Caco-2 (cell line): ENCODE measurements at regions not wholly inside any gene's neighbourhood (a gene's known extent, or its start where the extent isn't known, plus 50 kb on each side); places are given as distances from the start of the nearest gene placed in this dataset.

Experiments used
- BruUV-seq: library from RNA; stranded (reverse); fragments of 400-500 nt; replicated peaks from 2 replicates; lab custom pipeline; 2021; lab: Mats Ljungman, UMichigan
- CTCF ChIA-PET: fragments of 300-600 bp; sonication (Branson Sonifier 250); formaldehyde crosslinking; loops from one replicate; lab custom pipeline; 2022; ENCODE audit warnings: antibody characterized with exemption; lab: Charles Lee
- POLR2A ChIA-PET: fragments of 300-600 bp; sonication (Branson Sonifier 250); formaldehyde crosslinking; loops from one replicate; lab custom pipeline; 2022; ENCODE audit warnings: antibody characterized with exemption; lab: Charles Lee
- DNase-seq, 2 experiments: peaks; one replicate each; pipeline versions ENCODE4 v3.0.0 to v3.0.0-alpha.2; 2020 to 2022
- H3K27me3 ChIP-seq: replicated peaks from 2 replicates; pipeline ENCODE4 v1.6.0; 2011; ENCODE audit warnings: low read length; ENCODE audit not compliant: control insufficient read depth, insufficient read depth
- H3K36me3 ChIP-seq: 2 replicates; pipeline ENCODE4 v1.5.1; 2011; ENCODE audit warnings: low read length; ENCODE audit not compliant: control insufficient read depth, insufficient read depth
- H3K4me1 ChIP-seq: fragments of 250-450 bp; sonication (Bioruptor Pico); 2 replicates; pipeline ENCODE4 v1.5.1; 2020; ENCODE audit warnings: mild to moderate bottlenecking
- H3K4me3 ChIP-seq: 2 replicates; pipeline ENCODE4 v1.5.1; 2011; ENCODE audit warnings: low read depth, mild to moderate bottlenecking, control low read depth, low read length
- H3K9me3 ChIP-seq: fragments of 250-450 bp; sonication (Bioruptor Pico); 2 replicates; pipeline ENCODE4 v1.5.1; 2020; ENCODE audit warnings: mild to moderate bottlenecking, moderate library complexity
- H3K27ac Mint-ChIP-seq: one replicate; pipeline ENCODE4 v1.8.0; 2022; ENCODE audit warnings: mixed read lengths; ENCODE audit not compliant: unreplicated experiment
- H3K27me3 Mint-ChIP-seq: one replicate; pipeline ENCODE4 v1.8.0; 2022; ENCODE audit warnings: mixed read lengths; ENCODE audit not compliant: insufficient read depth, unreplicated experiment
- H3K36me3 Mint-ChIP-seq: one replicate; pipeline ENCODE4 v1.8.0; 2022; ENCODE audit warnings: mild to moderate bottlenecking, mixed read lengths; ENCODE audit not compliant: insufficient read depth, unreplicated experiment
- H3K4me1 Mint-ChIP-seq: one replicate; pipeline ENCODE4 v1.8.0; 2022; ENCODE audit warnings: low read depth, mixed read lengths; ENCODE audit not compliant: unreplicated experiment
- H3K4me3 Mint-ChIP-seq: one replicate; pipeline ENCODE4 v1.8.0; 2022; ENCODE audit warnings: mild to moderate bottlenecking, moderate library complexity, mixed read lengths; ENCODE audit not compliant: unreplicated experiment
- H3K9me3 Mint-ChIP-seq: one replicate; pipeline ENCODE4 v1.8.0; 2022; ENCODE audit warnings: mixed read lengths; ENCODE audit not compliant: unreplicated experiment
- intact Hi-C: fragments of 100-400 bp; cut with micrococcal nuclease; formaldehyde crosslinking; loops from one replicate; pipeline ENCODE4 v1.10.0; 2022; ENCODE audit not compliant: unreplicated experiment
- TF ChIP-seq, protein P1 (sequence below), 2 experiments: fragments of 200-600 bp in 1 of 2; IDR thresholded peaks; 1 replicate in 1 of 2; 2 replicates in 1 of 2; pipeline versions ENCODE4 v1.5.1 to v1.8.0; 2011 to 2022; ENCODE audit warnings: antibody characterized with exemption in 1 of 2, control low read depth in 1 of 2, inconsistent platforms in 1 of 2, low read depth in 1 of 2, low read length in 1 of 2, mild to moderate bottlenecking in 1 of 2, moderate library complexity in 1 of 2; ENCODE audit not compliant: insufficient read depth in 1 of 2, severe bottlenecking in 1 of 2, unreplicated experiment in 1 of 2

DNA sequence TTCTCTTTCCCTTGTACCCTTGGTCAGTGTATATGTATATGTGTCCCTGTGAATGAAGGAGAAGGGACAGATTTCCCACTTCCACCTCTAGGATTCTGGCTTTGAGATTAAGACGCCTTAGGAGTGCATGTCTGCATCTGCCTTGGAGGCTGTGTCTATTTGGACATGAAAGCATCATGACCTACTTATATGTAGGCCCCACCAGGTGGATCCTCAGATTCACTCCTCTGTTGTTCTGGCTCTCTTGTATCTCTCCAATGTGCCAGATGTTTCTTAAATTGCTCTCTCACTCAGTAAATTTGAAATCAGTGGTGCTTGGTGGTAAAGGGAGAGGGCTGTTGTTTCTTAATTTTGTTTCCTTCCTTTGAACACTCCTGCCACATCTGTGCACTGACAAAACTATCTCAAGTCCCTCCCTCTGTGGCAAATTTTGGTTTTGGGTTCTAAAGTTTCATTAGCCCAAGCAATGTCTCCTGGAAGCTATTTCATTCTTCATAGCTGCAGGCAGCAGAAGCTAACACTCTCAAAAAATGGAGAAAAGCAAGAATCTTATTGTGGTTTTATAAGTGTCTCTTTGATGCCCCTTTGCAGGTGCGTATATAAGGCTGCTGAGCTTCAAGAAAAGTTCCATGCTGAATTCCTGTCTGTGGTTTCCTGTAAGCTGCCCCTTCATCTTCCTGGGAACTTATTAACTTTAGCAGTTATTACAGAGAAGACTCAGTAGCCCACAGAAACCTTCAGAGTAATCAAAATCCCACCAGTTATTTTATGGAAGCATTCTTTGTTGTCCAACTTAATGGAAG is 179.7 kb upstream of the SETBP1 start:
- no peaks in the 10 kb centered on the region for H3K36me3 Mint-ChIP-seq
- no peaks in the 10 kb centered on the region for H3K9me3 ChIP-seq
- no peaks in the 10 kb centered on the region for H3K9me3 Mint-ChIP-seq
- no peak for DNase-seq
- no peaks in the 10 kb centered on the region for H3K27me3 ChIP-seq
- TF ChIP-seq, protein P1, sequence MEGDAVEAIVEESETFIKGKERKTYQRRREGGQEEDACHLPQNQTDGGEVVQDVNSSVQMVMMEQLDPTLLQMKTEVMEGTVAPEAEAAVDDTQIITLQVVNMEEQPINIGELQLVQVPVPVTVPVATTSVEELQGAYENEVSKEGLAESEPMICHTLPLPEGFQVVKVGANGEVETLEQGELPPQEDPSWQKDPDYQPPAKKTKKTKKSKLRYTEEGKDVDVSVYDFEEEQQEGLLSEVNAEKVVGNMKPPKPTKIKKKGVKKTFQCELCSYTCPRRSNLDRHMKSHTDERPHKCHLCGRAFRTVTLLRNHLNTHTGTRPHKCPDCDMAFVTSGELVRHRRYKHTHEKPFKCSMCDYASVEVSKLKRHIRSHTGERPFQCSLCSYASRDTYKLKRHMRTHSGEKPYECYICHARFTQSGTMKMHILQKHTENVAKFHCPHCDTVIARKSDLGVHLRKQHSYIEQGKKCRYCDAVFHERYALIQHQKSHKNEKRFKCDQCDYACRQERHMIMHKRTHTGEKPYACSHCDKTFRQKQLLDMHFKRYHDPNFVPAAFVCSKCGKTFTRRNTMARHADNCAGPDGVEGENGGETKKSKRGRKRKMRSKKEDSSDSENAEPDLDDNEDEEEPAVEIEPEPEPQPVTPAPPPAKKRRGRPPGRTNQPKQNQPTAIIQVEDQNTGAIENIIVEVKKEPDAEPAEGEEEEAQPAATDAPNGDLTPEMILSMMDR (IDR thresholded peaks at IDR 0.05; ENCODE audit: insufficient read depth in 1 of 2, low read depth in 1 of 2, low read length in 1 of 2, severe bottlenecking in 1 of 2, unreplicated experiment in 1 of 2) = no peak
- ChIA-PET POLR2A (no interaction called here), CTCF (no interaction called here)
- peaks cover 5% of the 10 kb centered on the region for H3K27me3 Mint-ChIP-seq
- H3K4me1 ChIP-seq = no peaks in the 10 kb centered on the region
- H3K4me1 Mint-ChIP-seq = no peaks in the 10 kb centered on the region
- BruUV-seq = no TSS peak
- H3K36me3 ChIP-seq = no peaks in the 10 kb centered on the region
- no peak overlapping the region for H3K4me3 Mint-ChIP-seq
- H3K4me3 ChIP-seq = no peak overlapping the region
- intact Hi-C loops = no loop called here
- no peak overlapping the region for H3K27ac Mint-ChIP-seq

DNA sequence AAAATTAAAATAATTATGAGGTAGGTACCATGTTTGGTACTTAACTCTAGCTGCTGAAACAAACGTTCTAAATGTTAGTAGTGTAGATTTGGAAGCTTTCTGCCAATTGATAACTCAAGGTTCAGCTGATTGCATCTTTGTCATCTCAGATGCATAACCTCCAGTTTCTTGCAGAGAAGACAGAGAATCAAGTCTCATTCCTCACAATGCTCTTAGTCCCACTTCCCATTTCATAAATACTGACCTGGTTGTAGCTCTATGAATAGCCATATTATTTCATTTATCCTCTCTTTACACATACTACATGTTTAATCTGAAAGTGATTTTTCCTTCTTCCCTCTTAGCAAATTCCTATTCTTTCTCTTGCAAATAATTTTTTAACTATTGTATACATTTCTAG is 178.5 kb upstream of the SETBP1 start:
- Mint-ChIP-seq H3K27ac (no peak overlapping the region), H3K9me3 (no peaks in the 10 kb centered on the region), H3K27me3 (peaks cover 5% of the 10 kb centered on the region), H3K4me3 (no peak overlapping the region), H3K4me1 (no peaks in the 10 kb centered on the region), H3K36me3 (no peaks in the 10 kb centered on the region)
- no peaks in the 10 kb centered on the region for H3K9me3 ChIP-seq
- ChIA-PET POLR2A (no interaction called here), CTCF (no interaction called here)
- no peak for DNase-seq
- TF ChIP-seq, protein P1 (IDR thresholded peaks at IDR 0.05; ENCODE audit: insufficient read depth in 1 of 2, low read depth in 1 of 2, low read length in 1 of 2, severe bottlenecking in 1 of 2, unreplicated experiment in 1 of 2) = no peak
- intact Hi-C loops = no loop called here
- no peaks in the 10 kb centered on the region for H3K27me3 ChIP-seq
- no peaks in the 10 kb centered on the region for H3K36me3 ChIP-seq
- no peak overlapping the region for H3K4me3 ChIP-seq
- no peaks in the 10 kb centered on the region for H3K4me1 ChIP-seq
- BruUV-seq = no TSS peak

DNA sequence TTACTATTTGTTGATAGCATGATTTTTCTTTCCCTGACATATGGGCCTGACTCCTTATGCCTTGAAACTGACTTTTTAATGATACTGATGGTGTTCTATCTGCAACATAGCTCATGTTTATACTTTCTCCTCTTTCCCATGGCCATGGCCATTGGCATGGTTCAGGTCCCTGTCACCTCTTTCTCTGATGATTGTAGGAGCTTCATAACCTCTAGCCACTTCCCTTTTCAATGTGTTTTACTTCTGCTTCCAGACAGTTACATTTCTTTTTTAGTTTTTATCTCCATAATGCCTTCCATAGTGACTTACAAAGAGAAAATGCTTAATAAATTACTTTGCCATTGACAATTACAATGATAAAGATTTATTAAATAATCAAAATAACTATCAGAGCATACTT is 177.9 kb upstream of the SETBP1 start:
- TF ChIP-seq, protein P1 (IDR thresholded peaks at IDR 0.05; ENCODE audit: insufficient read depth in 1 of 2, low read depth in 1 of 2, low read length in 1 of 2, severe bottlenecking in 1 of 2, unreplicated experiment in 1 of 2) = no peak
- intact Hi-C loops = no loop called here
- BruUV-seq = no TSS peak
- no peaks in the 10 kb centered on the region for H3K36me3 Mint-ChIP-seq
- DNase-seq = no peak
- H3K27me3 Mint-ChIP-seq = peaks cover 5% of the 10 kb centered on the region
- Histone ChIP-seq H3K4me3 (no peak overlapping the region), H3K27me3 (no peaks in the 10 kb centered on the region), H3K36me3 (no peaks in the 10 kb centered on the region), H3K4me1 (no peaks in the 10 kb centered on the region), H3K9me3 (no peaks in the 10 kb centered on the region)
- H3K9me3 Mint-ChIP-seq = no peaks in the 10 kb centered on the region
- no peak overlapping the region for H3K4me3 Mint-ChIP-seq
- CTCF ChIA-PET = no interaction called here
- H3K27ac Mint-ChIP-seq = no peak overlapping the region
- POLR2A ChIA-PET = no interaction called here
- H3K4me1 Mint-ChIP-seq = no peaks in the 10 kb centered on the region
